GM18498 (cell line): ENCODE measurements at regions not wholly inside any gene's neighbourhood (a gene's known extent, or its start where the extent isn't known, plus 50 kb on each side); places are given as distances from the start of the nearest gene placed in this dataset.
"Not testable (repeated sequence)": the region's sequence is repeated elsewhere in the genome, so short reads cannot be mapped to it uniquely, and the experiment has no call there.

ENCODE experiments used
- ATAC-seq: cut with Tn5 transposase; IDR thresholded peaks from one replicate; pipeline ENCODE4 v1.9.1; 2021; ENCODE audit warnings: mild to moderate bottlenecking, moderate library complexity; ENCODE audit not compliant: unreplicated experiment

DNA sequence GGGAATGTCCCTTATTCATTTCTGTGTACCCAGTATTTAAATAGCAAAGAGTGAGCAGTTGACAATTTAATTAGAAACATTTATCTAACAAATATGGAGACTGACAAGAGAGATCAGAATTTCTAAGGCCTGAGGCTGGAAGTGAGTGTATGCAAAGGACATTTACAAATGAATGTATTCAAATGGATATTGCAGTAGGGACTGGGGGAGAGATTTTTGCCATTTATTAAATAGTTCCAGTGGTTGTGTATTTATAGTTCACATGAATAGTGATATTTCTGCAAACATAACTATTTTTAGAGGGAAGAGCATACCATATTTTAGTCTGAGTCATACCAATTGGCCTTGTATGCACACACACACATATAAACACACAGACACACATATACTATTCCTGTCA, 592.4 kb downstream of the GLUD2 start:
- no peak for ATAC-seq

DNA sequence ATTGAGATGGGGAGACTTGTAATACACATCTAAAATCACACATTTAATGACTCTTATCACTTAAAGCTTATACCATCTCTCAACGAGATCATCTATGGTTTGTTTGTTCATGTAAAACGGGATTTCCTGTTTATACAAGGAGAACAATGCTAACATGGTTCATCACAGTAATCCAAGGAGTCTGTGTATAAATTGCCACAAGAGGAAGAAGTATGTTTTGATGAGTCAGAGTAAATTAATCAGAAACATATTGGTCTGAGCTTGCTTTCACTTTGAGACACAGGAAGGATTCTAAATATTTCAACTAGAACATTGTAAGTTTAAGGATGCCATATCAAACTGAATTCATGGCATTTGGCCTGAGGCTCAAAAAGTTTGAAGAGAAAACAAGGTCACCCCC, 594.1 kb downstream of the GLUD2 start:
- no peak for ATAC-seq

GRCh38 chrX:121642415-121642814, 595.0 kb downstream of the GLUD2 start:
- no peak for ATAC-seq

- no peak for ATAC-seq
These were observed 602.0 kb downstream of the GLUD2 start for GRCh38 chrX:121649417-121649816.

DNA sequence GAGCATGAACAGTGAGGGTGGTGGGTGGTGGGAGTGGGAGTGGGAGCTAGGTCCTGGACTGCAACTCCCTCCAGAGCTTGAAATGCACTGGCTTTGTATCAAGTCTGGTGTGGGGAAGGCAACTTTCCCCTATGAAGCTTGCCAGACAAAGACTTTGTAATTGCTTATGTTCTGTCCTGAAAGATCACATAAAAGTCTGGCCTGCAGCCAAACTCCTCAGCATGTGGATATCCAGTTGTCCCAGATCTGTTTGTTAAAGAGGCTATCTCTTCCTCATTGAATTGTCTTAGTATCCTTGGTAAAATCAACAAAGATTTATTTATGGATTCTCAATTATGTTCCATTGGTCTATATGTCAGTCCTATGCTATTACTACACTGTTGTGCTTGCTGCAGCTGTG, 607.9 kb downstream of the GLUD2 start:
- ATAC-seq, result no peak

DNA sequence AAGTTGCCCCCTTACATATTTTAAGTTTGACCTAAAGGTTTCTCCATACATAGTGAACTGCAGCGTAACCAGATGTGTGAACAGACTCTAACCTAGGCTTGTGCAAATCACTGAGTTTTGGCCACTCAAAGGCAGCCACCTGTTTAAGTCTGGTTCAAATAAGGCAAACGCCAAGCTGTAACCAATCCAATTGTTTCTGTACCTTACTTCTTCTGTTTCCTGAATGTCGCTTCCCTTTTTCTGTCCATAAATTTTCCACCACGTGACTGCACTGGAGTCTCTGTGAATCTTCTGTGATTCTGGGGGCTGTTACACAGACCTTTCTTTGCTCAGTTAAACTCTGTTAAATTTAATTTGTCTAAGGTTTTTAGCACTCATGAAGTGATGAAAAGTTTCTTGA, 618.8 kb downstream of the GLUD2 start:
- ATAC-seq, result no peak

- ATAC-seq, result no peak
These were observed 624.2 kb downstream of the GLUD2 start for GRCh38 chrX:121671649-121672048.

DNA sequence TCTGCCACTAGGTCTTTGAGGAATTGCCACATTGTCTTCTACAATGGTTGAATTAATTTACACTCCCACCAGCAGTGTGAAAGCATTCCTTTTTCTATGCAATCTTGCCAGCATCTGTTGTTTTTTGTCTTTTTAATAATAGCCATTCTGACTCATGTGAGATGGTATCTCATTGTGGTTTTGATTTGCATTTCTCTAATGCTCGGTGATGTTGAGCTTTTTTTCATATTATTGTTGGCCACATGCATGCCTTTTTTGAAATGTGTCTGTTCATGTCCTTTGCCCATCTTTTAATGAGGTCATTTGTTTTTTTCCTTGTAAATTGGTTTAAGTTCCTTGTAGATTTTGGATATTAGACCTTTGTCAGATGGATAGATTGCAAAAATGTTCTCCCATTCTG, 661.8 kb downstream of the GLUD2 start:
- not testable (repeated sequence) for ATAC-seq

- ATAC-seq, result no peak
These were observed 686.1 kb downstream of the GLUD2 start for GRCh38 chrX:121733514-121733913.

DNA sequence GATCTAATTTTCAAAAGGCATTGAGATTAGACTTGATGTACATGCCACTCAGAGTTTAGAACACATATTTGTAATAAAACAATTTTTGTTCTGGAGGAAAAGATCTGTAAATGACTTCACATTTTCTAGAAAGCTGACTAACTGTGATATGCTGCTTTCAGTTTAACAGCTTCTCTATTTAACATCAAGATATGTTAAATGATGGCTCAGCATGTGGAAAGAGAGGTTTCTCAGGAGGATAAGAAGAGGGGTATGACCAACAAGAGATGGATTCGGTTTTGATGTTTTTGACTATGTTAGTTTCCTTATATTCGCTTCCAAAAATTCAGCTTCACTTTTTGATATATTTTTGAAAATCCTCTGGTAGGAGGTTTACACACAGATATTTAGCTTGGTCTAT, 698.7 kb downstream of the GLUD2 start:
- no peak for ATAC-seq

DNA sequence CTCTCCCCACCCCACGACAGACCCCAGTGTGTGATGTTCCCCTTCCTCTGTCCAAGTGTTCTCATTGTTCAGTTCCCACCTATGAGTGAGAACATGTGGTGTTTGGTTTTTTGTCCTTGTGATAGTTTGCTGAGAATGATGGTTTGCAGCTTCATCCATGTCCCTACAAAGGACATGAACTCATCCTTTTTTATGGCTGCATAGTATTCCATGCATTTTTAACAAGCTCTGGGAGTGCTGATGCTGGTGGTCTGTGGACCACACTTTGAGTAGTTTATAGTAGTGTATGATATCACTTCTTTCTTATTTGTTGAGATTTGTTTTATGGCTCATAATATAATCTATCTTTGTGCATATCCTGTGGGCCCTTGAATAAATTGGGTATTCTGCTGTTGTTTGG, 706.2 kb downstream of the GLUD2 start:
- ATAC-seq, result not testable (repeated sequence)

DNA sequence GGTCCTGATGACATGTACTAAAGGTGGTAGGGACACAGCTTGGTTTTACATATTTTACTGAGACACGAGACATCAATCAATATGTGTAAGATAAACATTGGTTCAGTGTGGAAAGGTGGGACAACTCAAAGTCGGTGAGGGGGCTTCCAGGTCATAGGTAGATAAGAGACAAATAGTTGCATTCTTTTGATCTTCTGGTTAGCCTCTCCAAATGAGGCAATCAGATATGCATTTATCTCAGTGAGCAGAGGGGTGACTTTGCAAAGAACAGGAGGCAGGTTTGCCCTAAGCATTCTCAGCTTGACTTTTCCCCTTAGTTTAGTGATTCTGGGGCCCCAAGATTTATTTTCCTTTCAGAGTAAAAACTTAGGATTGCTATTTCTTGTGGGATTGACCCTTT, 706.9 kb downstream of the GLUD2 start:
- no peak for ATAC-seq

- ATAC-seq, result no peak
These were observed 708.1 kb downstream of the GLUD2 start for GRCh38 chrX:121755541-121755940.

GRCh38 chrX:121761845-121762244, 714.4 kb downstream of the GLUD2 start:
- no peak for ATAC-seq

DNA sequence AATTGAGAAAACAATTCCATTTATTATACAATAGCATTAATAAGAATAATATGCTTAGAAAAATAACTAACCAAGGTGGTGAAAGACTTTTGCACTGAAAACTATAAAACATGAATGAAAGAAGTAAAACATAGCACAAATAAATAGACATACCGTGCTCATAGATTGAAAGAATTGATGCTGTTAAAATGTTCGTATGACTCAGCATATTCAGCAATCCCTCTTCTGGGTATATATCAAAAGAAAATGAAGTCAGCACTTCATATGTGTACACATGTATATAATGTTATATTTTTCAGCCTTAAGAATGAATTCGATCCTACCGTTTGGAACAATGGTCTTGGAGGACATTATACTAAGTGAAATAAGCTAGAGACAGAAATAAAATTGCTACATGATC, 716.3 kb downstream of the GLUD2 start:
- no peak for ATAC-seq

DNA sequence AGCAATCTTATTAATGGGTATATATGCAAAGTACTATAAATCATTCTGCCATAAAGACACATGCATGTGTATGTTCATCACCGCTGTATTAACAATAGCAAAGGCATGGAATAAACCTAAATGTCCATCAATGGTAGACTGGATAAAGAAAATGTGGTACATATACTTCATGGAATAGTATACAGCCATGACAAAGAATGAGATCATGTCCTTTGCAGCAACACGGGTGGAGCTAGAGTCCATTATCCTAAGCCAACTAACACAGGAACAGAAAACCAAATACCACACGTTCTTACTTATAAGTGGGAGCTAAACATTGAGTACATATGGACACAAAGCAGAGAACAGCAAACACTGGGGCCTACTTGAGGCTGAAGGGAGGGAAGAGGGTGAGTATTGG, 720.8 kb downstream of the GLUD2 start:
- not testable (repeated sequence) for ATAC-seq

GRCh38 chrX:121781991-121782390, 734.6 kb downstream of the GLUD2 start:
- no peak for ATAC-seq

GRCh38 chrX:121782544-121782943, 735.1 kb downstream of the GLUD2 start:
- ATAC-seq, result no peak

- no peak for ATAC-seq
These were observed 735.6 kb downstream of the GLUD2 start for GRCh38 chrX:121782976-121783375.

DNA sequence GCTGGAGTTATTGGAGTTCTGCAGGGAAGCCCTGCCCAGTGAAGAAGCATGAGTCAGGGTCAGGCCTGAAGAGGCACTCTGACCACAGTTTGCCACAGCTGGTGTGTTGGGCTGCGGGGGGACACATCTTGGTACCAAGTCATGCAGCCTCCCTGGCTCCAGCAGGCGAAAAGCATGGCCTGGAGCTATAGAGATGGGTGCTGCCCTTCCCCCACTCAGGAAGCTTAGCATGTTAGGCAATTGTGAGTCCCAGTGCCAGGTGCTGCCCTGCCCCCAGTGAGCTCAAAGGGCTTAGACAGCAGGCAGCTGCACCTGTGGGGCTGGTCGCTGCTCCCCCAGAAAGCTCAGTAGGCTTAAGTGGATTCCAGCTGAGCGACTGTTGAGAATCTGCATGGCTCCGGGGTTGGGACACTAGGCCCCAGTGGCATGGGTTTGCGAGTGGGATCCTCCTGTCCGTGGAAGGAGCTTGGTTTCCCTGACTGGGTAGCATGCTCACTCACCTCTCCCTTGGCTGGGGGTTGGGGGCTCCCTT, 755.5 kb downstream of the GLUD2 start:
- no peak for ATAC-seq

DNA sequence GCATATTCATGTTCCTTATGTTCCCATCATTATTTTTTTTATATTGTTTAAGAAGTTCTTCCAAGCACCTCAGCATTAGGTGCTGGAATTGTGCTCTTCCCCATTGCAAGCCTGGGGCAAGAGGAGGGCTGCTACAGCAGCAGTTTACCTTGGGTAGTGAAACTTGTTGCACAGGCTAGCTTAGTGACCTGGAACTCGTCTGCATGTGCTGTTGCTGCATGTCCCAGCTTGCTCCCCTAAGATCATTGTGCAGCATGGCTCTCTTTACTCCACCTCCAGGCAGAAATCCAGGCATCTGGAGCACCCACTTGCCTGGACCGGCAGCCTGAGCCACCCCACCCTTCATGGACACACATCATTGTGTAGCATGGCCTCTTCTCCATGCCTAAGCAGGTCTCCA, 776.0 kb downstream of the GLUD2 start:
- ATAC-seq, result no peak

GRCh38 chrX:121831601-121832000, 784.2 kb downstream of the GLUD2 start:
- ATAC-seq, result no peak

DNA sequence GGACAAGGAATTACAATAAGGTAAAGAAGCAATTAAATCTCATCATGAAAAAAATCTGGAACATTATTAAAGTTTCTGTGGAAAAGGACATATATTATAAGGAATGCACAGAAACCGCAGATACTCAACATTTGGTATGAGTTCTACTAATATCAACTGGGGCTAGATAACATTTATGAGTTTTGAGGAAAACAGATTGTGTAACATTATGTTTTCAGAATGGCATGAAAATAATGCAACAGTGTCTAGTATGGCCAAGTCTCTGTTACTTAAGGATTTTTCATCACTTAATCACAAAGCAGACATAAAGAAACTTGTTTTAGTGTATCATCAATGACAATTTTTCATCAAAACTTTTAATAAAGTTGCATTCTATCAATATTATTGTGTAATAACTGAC, 785.0 kb downstream of the GLUD2 start:
- no peak for ATAC-seq

DNA sequence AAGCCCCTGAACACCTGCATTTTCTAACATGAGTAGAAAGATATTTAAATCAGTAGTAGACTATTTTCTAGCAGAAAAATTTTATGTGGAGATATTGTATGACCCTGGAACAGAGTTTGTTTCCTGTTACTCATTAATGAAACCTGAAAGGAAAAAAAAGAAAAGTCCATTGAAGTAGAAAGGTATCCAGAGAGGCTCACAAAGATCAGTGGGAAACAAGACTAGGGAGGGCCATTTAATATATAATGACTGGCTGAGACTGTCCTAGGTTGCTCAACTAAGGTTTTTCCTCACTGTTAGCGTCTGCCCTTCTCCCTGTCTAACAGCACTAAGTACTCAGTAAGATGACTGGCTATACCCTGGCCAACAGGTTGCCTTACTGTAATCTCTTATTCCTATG, 788.6 kb downstream of the GLUD2 start:
- no peak for ATAC-seq
